ENCODE measurements at regions not wholly inside any gene's neighbourhood (a gene's known extent, or its start where the extent isn't known, plus 50 kb on each side); places are given as distances from the start of the nearest gene placed in this dataset.

GRCh38 chr6:100105138-100105537, 111.1 kb upstream of the MCHR2 start:
- TF ChIP-seq CHD2 (IDR thresholded peaks at IDR 0.05; ENCODE audit: borderline replicate concordance, low read depth, low read length) (no peak), CREM (IDR thresholded peaks at IDR 0.05; ENCODE audit: low read depth) (no peak), ETV6 (conservative IDR thresholded peaks at IDR 0.05 in 1 of 2, IDR thresholded peaks at IDR 0.05 in 1 of 2; ENCODE audit: borderline replicate concordance in 1 of 2, low read depth in 1 of 2) (no peak), NFYA (IDR thresholded peaks at IDR 0.05; ENCODE audit: borderline replicate concordance, low read depth, low read length) (no peak), CTCF (IDR thresholded peaks at IDR 0.05 in 2 of 3, conservative IDR thresholded peaks at IDR 0.05 in 1 of 3; ENCODE audit: control insufficient read depth in 2 of 3, extremely low read depth in 1 of 3, insufficient read depth in 1 of 3, low read depth in 3 of 3, low read length in 3 of 3) (no peak)

All from GM12878 (cell line).